ENCODE measurements at regions not wholly inside any gene's neighbourhood (a gene's known extent, or its start where the extent isn't known, plus 50 kb on each side); places are given as distances from the start of the nearest gene placed in this dataset.

GRCh38 chr20:22529150-22530019, 55.0 kb downstream of the FOXA2 start:
- intact Hi-C loops (cut with DNase I; ENCODE audit: low total_unique reads): no loop called here
- no peaks in the 10 kb centered on the region for H3K36me3 ChIP-seq
- no peaks in the 10 kb centered on the region for H3K9me3 ChIP-seq
- no peaks in the 10 kb centered on the region for H3K27me3 ChIP-seq
- no peak overlapping the region for H3K27ac ChIP-seq
- H3K4me1 ChIP-seq: no peaks in the 10 kb centered on the region
- TF ChIP-seq POLR2A (IDR thresholded peaks at IDR 0.05) (no peak), CTCF (IDR thresholded peaks at IDR 0.05) (no peak), POLR2AphosphoS5 (IDR thresholded peaks at IDR 0.05) (no peak)
- DNase-seq (ENCODE audit: low spot score in 2 of 2): no peak
- H3K4me3 ChIP-seq: no peak overlapping the region

- H3K27me3 ChIP-seq: peaks cover 0 to 4% of the 10 kb centered on the region in 2 donors
- no peaks in the 10 kb centered on the region for H3K36me3 ChIP-seq
- no peaks in the 10 kb centered on the region for H3K4me1 ChIP-seq
- no peak overlapping the region for H3K27ac ChIP-seq
- intact Hi-C loops (cut with DNase I; ENCODE audit: low total_unique reads): no loop called here
- no peak for DNase-seq (ENCODE audit: low spot score in 2 of 2)
- TF ChIP-seq POLR2AphosphoS5 (IDR thresholded peaks at IDR 0.05) (no peak), POLR2A (IDR thresholded peaks at IDR 0.05) (no peak), CTCF (IDR thresholded peaks at IDR 0.05) (no peak)
- no peak overlapping the region for H3K4me3 ChIP-seq
- no peaks in the 10 kb centered on the region for H3K9me3 ChIP-seq
Observed at GRCh38 chr20:22526512-22527012, 57.8 kb downstream of the FOXA2 start.

- Histone ChIP-seq H3K9me3 (no peaks in the 10 kb centered on the region), H3K27me3 (peaks cover 0 to 4% of the 10 kb centered on the region in 2 donors), H3K36me3 (no peaks in the 10 kb centered on the region), H3K4me3 (no peak overlapping the region), H3K4me1 (no peaks in the 10 kb centered on the region), H3K27ac (no peak overlapping the region)
- no peak for DNase-seq (ENCODE audit: low spot score in 2 of 2)
- TF ChIP-seq POLR2AphosphoS5 (IDR thresholded peaks at IDR 0.05) (no peak), CTCF (IDR thresholded peaks at IDR 0.05) (no peak), POLR2A (IDR thresholded peaks at IDR 0.05) (no peak)
- intact Hi-C loops (cut with DNase I; ENCODE audit: low total_unique reads): no loop called here
Observed at GRCh38 chr20:22525821-22526220, 58.6 kb downstream of the FOXA2 start.

GRCh38 chr20:22525069-22525820, 59.1 kb downstream of the FOXA2 start:
- Histone ChIP-seq H3K27ac (no peak overlapping the region), H3K9me3 (no peaks in the 10 kb centered on the region), H3K36me3 (no peaks in the 10 kb centered on the region), H3K4me3 (no peak overlapping the region), H3K27me3 (peaks cover 0 to 4% of the 10 kb centered on the region in 2 donors), H3K4me1 (no peaks in the 10 kb centered on the region)
- intact Hi-C loops (cut with DNase I; ENCODE audit: low total_unique reads): no loop called here
- no peak for DNase-seq (ENCODE audit: low spot score in 2 of 2)
- TF ChIP-seq CTCF (IDR thresholded peaks at IDR 0.05) (no peak), POLR2AphosphoS5 (IDR thresholded peaks at IDR 0.05) (no peak)

Data from breast epithelium (tissue), 4 donors.